HUES6 (cell line): ENCODE measurements at regions not wholly inside any gene's neighbourhood (a gene's known extent, or its start where the extent isn't known, plus 50 kb on each side); places are given as distances from the start of the nearest gene placed in this dataset.
"Not testable (repeated sequence)": the region's sequence is repeated elsewhere in the genome, so short reads cannot be mapped to it uniquely, and the experiment has no call there.

ENCODE experiments used
- H3K27ac ChIP-seq: 2 replicates; pipeline ENCODE4 v1.7.0; 2013; ENCODE audit warnings: low read depth, mild to moderate bottlenecking, low read length, inconsistent platforms
- H3K27me3 ChIP-seq: 2 replicates; pipeline ENCODE4 v1.6.1; 2013; ENCODE audit warnings: low read length; ENCODE audit not compliant: control insufficient read depth, insufficient read depth
- H3K36me3 ChIP-seq: 2 replicates; pipeline ENCODE4 v1.6.1; 2013; ENCODE audit warnings: low read length; ENCODE audit not compliant: control insufficient read depth, insufficient read depth
- H3K4me1 ChIP-seq: 2 replicates; pipeline ENCODE4 v1.6.1; 2013; ENCODE audit warnings: low read length; ENCODE audit not compliant: control insufficient read depth, insufficient read depth
- H3K4me3 ChIP-seq: 2 replicates; pipeline ENCODE4 v1.5.1; 2013; ENCODE audit warnings: low read depth, low read length
- H3K9ac ChIP-seq: one replicate; pipeline ENCODE4 v1.6.1; 2013; ENCODE audit warnings: mild to moderate bottlenecking, low read length
- H3K9me3 ChIP-seq: 2 replicates; pipeline ENCODE4 v1.6.1; 2013; ENCODE audit warnings: low read depth, low read length; ENCODE audit not compliant: control insufficient read depth, insufficient read depth

DNA sequence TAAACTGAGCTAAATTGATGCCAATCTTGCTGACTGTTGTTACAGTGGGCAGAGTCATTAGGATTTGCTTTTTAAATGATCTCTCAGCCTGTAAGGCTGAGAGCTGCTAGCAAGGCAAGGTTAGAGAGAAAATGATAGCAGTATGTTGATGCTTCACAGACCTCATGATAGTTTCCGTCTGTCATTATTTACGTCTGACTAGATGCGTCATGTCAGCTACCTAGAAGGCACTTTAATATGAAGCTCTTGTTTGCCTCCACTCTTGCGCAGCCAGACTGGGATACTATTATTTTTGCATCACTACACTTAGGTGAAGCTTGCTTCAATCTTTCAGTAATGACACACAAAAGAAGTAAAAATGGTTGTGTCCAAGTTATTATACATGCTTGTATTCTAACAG is 313.8 kb downstream of the LNPK start:
- H3K27me3 ChIP-seq: no peaks in the 10 kb centered on the region
- H3K27ac ChIP-seq: no peak overlapping the region
- no peaks in the 10 kb centered on the region for H3K36me3 ChIP-seq
- H3K4me1 ChIP-seq: no peaks in the 10 kb centered on the region
- no peak overlapping the region for H3K9ac ChIP-seq
- no peak overlapping the region for H3K4me3 ChIP-seq
- H3K9me3 ChIP-seq: no peaks in the 10 kb centered on the region

DNA sequence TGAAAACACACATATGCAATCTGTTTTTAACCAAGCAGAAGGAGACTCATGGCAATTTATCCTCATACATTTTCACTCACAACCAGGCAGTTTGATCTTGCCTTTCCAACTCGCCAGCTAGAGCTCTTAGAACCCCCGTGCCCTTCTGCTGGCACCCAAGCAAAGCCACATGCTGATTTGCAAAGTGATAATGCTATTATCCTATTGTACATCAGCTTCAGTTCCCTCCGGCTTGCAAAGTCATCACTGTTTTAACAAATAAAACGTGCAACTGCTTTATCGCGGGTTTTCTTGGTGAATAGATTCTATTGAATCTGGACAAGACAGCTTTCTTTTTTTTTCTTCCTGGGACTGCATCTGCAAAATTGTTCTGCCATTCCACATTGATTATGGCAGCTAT is 314.6 kb downstream of the LNPK start:
- H3K27me3 ChIP-seq: no peaks in the 10 kb centered on the region
- no peak overlapping the region for H3K4me3 ChIP-seq
- no peak overlapping the region for H3K9ac ChIP-seq
- H3K9me3 ChIP-seq: no peaks in the 10 kb centered on the region
- H3K27ac ChIP-seq: no peak overlapping the region
- H3K4me1 ChIP-seq: no peaks in the 10 kb centered on the region
- H3K36me3 ChIP-seq: no peaks in the 10 kb centered on the region

DNA sequence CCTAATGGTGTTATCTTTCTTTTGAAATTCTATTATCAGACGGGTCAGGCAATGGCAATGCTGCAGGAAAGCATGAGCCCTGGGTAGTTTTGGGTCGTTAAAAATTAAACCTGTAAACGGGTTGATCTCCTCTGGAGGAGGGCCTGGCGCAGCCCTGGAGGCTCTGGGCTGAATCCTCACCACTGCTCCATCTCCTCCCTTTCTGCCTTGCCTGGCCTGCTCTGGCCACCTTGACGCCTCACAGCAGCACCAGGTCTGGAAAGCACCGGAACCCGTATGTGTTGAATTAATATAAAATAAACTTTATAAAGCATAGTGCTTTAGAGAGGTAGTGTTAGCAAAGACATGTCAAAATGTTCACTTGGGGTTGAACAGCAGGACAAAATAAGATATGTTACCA is 316.1 kb downstream of the LNPK start:
- H3K9ac ChIP-seq: no peak overlapping the region

DNA sequence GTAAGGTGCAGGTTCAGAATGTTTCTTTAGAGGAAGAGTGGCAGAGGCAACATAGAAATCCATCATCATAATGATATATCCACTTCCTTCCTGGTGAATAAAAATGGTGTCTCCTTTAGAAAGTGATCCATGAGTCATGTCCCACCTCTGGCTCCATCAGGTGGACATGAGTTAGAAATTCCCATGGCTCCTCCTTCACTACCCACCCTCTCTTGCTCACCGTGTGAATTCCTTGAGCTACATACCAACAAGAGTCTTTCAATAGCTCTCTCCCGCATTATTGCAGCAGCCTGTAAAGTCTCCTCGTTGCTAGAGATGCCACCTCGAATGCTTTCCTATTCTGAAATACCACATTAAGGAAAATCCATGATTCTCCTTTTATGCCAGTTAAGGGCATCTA is 317.6 kb downstream of the LNPK start:
- no peak overlapping the region for H3K27ac ChIP-seq
- no peaks in the 10 kb centered on the region for H3K27me3 ChIP-seq
- H3K4me1 ChIP-seq: no peaks in the 10 kb centered on the region
- H3K4me3 ChIP-seq: no peak overlapping the region
- no peaks in the 10 kb centered on the region for H3K36me3 ChIP-seq
- no peak overlapping the region for H3K9ac ChIP-seq
- no peaks in the 10 kb centered on the region for H3K9me3 ChIP-seq

More for the DNA sequence above, 316.1 kb downstream of the LNPK start:
- no peak overlapping the region for H3K4me3 ChIP-seq
- H3K27me3 ChIP-seq: no peaks in the 10 kb centered on the region
- H3K36me3 ChIP-seq: no peaks in the 10 kb centered on the region
- H3K9me3 ChIP-seq: no peaks in the 10 kb centered on the region
- no peak overlapping the region for H3K27ac ChIP-seq
- H3K4me1 ChIP-seq: no peaks in the 10 kb centered on the region

DNA sequence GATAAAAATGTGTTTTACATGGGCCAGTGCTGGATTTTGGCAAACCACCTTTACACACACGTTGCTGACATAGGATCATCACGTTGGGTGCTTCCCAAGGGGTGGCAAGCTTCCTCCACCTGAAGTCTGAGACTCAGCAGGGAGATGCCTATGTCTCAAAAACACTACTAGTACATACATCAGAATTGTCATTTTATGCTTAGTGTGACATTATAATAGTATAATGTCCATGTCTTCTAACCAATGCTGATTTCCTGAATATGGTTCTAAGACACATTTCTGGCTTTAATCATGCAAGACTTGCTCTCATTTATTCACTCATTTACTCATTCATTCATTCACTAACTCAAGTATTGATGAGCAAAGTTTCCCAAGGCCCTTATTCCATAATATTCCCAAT is 322.3 kb downstream of the LNPK start:
- no peaks in the 10 kb centered on the region for H3K36me3 ChIP-seq
- no peaks in the 10 kb centered on the region for H3K27me3 ChIP-seq
- H3K4me1 ChIP-seq: no peaks in the 10 kb centered on the region

DNA sequence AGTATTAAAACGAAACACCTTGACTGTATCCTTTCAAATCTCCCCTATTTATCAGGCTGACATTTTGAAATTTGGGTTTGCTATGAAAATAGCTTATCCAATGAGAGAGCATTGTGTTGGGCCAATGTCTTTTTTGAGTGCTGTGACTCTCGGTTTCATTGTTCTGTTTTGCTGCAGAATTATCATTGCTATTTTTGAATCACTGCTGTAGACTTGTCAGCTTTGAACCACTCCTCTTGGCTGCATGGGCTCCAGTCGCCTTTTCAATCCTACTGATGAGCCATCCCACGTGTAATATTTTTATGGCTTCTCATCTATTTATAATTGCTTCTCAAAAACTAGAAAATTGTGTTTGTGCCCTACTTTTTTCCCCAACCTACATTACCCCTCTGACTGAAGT is 322.8 kb downstream of the LNPK start:
- no peaks in the 10 kb centered on the region for H3K27me3 ChIP-seq
- no peak overlapping the region for H3K27ac ChIP-seq
- no peak overlapping the region for H3K9ac ChIP-seq

More for the DNA sequence above, 322.3 kb downstream of the LNPK start:
- no peak overlapping the region for H3K9ac ChIP-seq
- no peaks in the 10 kb centered on the region for H3K9me3 ChIP-seq
- no peak overlapping the region for H3K27ac ChIP-seq
- no peak overlapping the region for H3K4me3 ChIP-seq

DNA sequence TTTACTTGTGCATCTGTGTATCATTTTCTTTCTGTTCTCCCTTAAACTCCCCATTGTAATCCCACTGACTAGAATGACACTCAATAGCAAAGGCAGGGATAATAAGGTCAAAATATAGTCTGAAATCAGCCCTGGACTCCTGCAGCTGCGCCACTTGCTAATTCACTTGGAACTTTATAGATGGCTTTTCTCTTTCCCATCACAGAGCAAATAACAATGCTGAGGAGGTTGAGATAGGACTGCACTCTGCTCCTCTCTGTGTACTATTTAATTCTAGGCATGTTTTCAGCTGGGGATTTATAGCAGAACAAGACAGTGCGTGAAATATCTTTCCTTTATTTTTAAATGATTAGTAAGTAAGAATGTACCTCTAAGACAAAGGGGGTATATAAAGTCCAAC is 324.2 kb downstream of the LNPK start:
- Histone ChIP-seq H3K4me3 (no peak overlapping the region), H3K4me1 (no peaks in the 10 kb centered on the region), H3K9ac (no peak overlapping the region), H3K27ac (no peak overlapping the region), H3K36me3 (no peaks in the 10 kb centered on the region), H3K9me3 (no peaks in the 10 kb centered on the region), H3K27me3 (no peaks in the 10 kb centered on the region)

More for the DNA sequence above, 322.8 kb downstream of the LNPK start:
- no peak overlapping the region for H3K4me3 ChIP-seq
- no peaks in the 10 kb centered on the region for H3K36me3 ChIP-seq
- no peaks in the 10 kb centered on the region for H3K9me3 ChIP-seq
- no peaks in the 10 kb centered on the region for H3K4me1 ChIP-seq

DNA sequence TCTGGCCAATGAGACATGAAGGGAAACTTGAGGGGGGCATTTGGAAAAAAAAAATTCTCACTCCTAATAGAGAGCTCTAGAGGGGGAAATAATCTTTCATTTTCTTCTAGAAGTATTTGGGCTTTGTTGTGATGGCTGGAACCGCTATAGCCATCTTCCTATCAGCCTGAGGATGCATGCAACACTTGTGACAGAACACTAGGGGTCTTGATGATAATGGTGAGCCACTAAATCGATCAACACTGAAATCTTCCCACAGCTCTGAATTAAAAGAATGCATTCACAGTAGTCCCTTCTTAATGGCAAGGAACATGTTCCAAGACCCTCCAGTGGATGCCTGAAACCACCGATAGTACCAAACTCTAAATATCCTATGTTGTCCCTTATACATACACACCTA is 325.3 kb downstream of the LNPK start:
- Histone ChIP-seq H3K4me1 (no peaks in the 10 kb centered on the region), H3K9me3 (no peaks in the 10 kb centered on the region), H3K9ac (no peak overlapping the region), H3K27ac (no peak overlapping the region), H3K4me3 (no peak overlapping the region), H3K36me3 (no peaks in the 10 kb centered on the region), H3K27me3 (no peaks in the 10 kb centered on the region)

DNA sequence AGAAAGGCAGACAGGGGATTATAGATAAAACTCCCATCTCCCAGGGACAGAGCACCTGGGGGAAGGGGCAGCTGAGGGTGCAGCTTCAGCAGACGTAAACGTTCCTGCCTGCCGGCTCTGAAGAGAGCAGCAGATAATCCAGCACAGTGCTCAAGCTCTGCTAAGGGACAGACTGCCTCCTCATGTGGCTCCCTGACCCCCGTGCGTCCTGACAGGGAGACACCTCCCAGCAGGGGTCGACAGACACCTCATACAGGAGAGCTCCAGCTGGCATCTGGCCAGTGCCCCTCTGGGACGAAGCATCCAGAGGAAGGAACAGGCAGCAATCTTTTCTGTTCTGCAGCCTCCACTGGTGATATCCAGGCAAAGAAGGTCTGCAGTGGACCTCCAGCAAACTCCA is 333.3 kb downstream of the LNPK start:
- not testable (repeated sequence) for H3K4me3 ChIP-seq, H3K27ac ChIP-seq, H3K4me1 ChIP-seq, H3K9me3 ChIP-seq, H3K36me3 ChIP-seq, H3K27me3 ChIP-seq, H3K9ac ChIP-seq

DNA sequence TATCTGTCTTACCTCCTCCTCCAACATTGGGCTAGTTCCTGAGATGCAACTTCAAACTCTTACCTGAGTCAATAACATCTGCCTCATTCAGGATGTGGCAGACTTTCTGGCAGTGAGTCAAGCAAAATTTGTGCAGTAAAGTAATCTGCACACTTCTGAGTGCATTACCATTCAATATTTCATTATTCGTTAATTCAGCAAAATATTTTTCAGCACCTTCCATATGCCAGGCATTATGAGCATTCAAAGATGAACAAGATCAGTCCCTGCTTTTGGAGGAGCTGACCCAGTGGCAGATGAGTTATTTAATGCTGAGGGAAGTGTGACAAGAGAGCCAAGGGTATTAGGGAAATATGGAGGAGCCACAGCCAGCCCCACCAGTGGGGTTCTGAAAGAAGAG is 339.7 kb downstream of the LNPK start:
- Histone ChIP-seq H3K4me1 (no peaks in the 10 kb centered on the region), H3K27ac (no peak overlapping the region), H3K36me3 (no peaks in the 10 kb centered on the region), H3K9me3 (no peaks in the 10 kb centered on the region), H3K4me3 (no peak overlapping the region), H3K9ac (no peak overlapping the region), H3K27me3 (no peaks in the 10 kb centered on the region)

DNA sequence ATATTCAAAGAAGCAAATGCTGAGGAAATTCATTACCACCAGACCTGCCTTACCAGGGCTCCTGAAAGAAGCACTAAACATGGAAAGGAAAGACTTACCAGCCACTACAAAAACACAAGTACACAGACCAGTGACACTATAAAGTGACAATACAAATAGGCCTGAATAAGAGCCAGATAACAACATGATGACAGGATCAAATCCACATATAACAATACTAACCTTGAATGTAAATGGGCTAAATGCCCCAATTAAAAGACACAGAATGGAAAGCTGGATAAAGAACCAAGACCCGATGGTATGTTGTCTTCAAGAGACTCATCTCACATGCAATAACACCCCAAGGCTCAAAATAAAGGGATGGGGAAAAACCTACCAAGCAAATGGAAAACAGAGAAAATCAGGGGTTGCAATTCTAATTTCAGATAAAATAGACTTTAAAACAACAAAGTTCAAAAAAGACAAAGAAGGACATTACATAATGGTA is 353.4 kb downstream of the LNPK start:
- H3K27me3 ChIP-seq: no peaks in the 10 kb centered on the region
- no peak overlapping the region for H3K9ac ChIP-seq
- no peaks in the 10 kb centered on the region for H3K4me1 ChIP-seq
- H3K36me3 ChIP-seq: no peaks in the 10 kb centered on the region
- H3K27ac ChIP-seq: no peak overlapping the region
- H3K9me3 ChIP-seq: peaks cover 13% of the 10 kb centered on the region; the same call in 1 of the 2 replicates
- no peak overlapping the region for H3K4me3 ChIP-seq

DNA sequence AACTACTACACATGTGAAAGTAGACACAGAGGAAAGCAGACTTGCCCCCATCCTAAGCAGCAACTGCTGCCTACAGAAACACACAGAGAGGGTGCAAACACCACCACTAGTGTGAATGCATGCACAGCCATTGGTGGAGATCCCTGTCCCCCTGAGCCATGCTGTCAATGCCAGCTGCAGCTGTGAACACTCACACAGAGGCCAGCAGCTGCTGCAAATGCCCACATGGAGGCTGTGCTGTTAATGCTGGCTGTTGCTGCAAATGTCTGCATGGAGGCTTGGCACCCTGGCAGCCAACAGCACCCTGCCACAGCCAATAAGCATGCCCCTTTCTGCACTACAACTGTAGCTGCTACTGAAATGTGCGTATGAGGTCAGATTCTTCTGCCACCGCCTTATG is 355.0 kb downstream of the LNPK start:
- Histone ChIP-seq H3K9me3 (peaks cover 13% of the 10 kb centered on the region; the same call in 1 of the 2 replicates), H3K4me3 (no peak overlapping the region), H3K36me3 (no peaks in the 10 kb centered on the region), H3K27ac (no peak overlapping the region), H3K9ac (no peak overlapping the region), H3K4me1 (no peaks in the 10 kb centered on the region), H3K27me3 (no peaks in the 10 kb centered on the region)
